Loucy (cell line): ENCODE measurements at regions not wholly inside any gene's neighbourhood (a gene's known extent, or its start where the extent isn't known, plus 50 kb on each side); places are given as distances from the start of the nearest gene placed in this dataset.

ENCODE experiments used
- CTCF ChIP-seq: fragments of 200-600 bp; sonication (generic); conservative IDR thresholded peaks from 2 replicates; pipeline ENCODE4 v1.5.1; 2014; ENCODE audit warnings: mild to moderate bottlenecking, antibody characterized with exemption, low read length
- EZH2phosphoT487 ChIP-seq: fragments of 200-600 bp; IDR thresholded peaks from 2 replicates; pipeline ENCODE4 v1.6.1; 2018; ENCODE audit warnings: antibody characterized with exemption, mild to moderate bottlenecking, moderate library complexity, borderline replicate concordance

- TF ChIP-seq CTCF, result no peak
- TF ChIP-seq EZH2phosphoT487, result no peak
Measured at GRCh38 chr5:107195890-107196395, 474.8 kb downstream of the EFNA5 start.
